GM21526 (cell line): ENCODE measurements at regions not wholly inside any gene's neighbourhood (a gene's known extent, or its start where the extent isn't known, plus 50 kb on each side); places are given as distances from the start of the nearest gene placed in this dataset.

Experiments used
- ATAC-seq: cut with Tn5 transposase; IDR thresholded peaks from one replicate; pipeline ENCODE4 v1.9.1; 2021; ENCODE audit warnings: moderate library complexity; ENCODE audit not compliant: unreplicated experiment, low FRiP score

DNA sequence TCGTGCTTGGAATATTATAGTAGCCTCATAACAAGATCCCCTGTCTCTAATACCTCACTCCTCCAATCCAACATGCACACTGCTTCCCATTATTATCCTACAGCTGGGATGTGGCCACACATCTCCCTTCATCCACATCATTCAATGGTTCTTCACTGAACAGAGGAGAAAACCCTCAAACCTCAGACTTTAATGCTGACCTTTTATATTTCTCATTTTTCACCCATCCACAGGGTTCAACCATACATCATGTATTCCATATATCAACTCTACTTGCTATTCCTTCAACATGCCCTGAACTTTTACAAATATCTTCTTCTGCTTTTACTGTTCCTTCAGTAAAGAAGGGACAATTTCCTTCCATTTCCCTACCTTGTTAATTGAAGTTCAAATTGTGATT, 396.8 kb downstream of the TLE4 start:
- ATAC-seq, result no peak

DNA sequence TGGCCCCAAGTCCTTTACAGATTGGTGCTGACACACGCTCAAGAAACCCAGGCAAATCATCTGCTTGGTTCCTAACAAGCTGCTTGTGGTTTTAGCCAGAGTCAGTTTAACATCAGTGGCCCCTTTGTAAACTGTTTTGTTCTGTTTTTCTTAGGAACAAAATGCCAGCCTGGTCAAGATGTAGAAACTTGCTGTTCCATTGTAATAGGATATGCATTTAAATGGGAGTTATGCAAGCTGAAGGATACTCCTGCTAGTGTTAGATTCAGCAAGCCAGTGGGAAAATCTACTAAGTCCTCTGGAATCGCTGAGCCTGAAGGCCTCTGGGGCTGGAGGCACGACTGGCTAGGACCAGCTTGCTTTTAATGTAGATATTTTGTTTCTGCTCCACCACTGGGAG, 391.1 kb downstream of the TLE4 start:
- ATAC-seq, result no peak

DNA sequence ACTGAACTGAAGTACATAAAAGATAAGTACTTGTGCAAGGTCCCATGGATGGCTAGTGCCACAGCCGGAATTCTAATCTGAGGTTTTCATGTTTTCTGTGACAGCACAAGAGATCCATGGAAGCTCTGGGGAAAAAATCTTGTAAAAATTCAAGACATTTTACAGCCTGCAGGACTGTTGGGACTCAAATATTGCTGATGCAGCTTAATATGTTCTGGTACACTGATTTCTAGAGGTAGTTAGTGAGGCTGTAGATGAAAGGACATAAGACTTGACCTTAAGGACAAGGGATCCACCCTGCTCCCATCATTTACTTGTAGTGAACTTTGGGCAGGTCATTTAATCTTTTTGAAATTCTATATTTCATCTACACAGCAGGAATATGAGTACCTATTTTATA, 390.4 kb downstream of the TLE4 start:
- no peak for ATAC-seq

DNA sequence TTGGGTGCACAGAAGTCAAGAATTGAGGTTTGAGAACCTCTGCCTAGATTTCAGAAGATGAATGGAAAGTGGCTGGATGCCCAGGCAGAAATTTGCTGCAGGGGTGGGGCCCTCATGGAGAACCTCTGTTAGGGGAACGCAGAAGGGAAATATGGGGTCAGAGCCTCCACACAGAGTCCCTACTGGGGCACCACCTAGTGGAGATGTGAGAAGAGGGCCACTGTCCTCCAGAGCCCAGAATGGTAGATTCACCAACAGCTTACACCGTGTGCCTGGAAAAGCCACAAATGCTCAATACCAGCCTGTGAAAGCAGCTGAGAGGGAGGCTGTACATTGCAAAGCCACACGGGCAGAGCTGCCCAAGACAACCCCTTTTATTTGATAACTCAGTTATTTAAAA, 383.5 kb downstream of the TLE4 start:
- no peak for ATAC-seq

DNA sequence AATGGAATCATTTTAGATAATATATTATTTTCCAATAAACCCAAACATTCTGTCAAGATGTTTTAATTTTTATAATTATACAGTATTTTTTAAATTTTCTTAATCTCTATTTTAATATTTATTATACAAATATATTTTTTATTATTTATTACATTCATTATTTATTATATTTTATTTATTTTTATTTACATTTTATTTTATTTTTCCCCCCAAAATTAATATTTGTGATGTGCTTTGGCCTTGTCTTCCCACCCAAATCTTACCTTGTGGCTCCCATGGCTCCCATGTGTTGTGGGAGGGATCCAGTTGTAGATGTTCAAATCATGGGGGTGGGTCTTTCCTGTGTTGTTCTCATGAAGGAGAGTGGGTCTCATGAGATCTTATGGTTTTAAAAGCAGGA, 382.1 kb downstream of the TLE4 start:
- no peak for ATAC-seq

DNA sequence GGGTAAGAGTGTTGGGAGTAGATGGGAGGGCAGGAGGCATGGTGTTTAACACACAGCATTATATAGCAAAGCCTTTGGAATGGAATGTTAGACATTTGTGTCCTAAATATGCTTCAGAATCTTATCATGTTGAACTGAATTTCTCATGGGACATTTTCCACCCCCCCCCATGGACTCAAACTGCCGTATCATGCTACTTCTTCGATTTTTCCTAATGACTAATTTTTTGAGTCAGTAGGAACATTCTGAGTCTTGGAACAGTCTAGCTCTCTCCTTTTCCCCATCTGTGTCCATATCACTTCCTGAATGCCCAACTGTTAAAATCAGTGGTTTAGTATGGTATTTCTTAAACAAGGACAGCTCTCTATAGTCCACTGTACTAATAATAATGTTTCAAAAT, 380.6 kb downstream of the TLE4 start:
- no peak for ATAC-seq

DNA sequence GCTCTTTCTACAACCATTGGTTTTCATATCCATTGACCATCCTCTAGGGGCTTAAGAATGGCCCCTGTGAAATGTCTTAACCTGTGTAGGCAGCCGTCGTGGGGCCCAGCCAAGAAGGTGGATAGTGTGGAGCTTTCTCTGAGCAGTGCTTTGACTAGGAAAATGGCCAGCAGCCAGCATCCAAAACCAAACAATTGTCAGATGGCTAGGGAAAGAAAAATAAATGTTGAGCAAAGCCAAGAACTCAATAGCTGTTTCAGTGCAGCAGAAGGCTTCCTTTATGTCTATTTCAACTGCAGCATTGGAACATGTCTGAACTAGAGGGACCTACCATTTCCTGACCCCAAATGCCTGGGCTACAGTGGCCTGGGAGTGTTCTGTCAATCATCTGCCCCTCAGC, 374.9 kb downstream of the TLE4 start:
- no peak for ATAC-seq

DNA sequence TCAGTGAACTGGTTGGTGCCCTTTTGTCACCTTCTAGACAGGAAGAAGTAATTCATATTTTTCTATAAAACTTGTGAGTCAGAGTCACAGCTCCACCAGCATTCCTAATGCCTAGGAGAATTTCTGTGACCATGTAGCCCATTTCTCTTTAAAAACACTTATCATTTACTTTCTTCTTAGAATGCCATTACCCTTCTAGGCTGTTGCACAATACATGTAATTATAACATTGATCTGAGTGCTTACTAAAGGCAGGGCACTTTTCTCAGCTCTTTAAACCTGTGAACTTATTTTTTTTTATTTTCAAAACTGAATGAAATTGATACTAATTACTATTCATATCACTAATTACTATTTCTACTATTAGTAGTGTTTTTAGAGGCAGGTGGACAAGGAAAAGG, 373.7 kb downstream of the TLE4 start:
- no peak for ATAC-seq

DNA sequence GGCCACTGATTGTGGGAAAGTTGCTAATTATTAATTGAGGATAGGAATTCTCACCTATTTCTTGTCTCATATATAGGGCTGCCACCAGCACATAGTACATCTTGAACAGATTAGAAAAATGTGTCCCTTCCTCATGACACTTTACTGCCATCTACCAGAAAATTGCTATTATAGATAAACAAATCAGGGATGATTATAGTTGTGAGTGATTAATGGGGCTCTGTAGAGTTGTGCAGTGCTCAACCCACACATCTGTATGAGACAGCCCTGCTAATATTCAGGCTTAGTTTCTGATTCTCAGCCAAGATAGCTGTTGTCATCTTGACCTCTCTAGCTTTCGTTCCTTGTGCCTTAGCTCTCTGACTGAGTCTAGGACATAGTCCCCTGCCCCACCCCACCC, 373.3 kb downstream of the TLE4 start:
- ATAC-seq, result no peak

DNA sequence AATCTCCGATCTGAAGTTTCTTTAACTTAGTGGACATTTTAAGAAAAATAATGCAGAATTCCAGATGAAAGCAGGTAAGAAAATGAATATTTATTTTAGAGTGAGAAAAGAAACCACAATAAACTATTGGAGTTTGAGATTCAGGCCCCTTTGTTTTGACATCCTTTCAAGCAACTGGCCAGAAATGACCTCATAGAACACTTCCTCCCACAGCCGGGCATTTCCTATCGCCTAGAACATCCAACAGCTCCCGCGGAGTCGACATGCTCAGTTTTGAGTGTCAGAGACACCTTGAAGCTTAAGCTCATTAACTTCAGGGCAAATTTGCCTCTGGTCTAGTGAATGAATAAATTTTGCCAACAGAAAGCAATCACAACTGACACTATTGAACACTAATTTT, 369.2 kb downstream of the TLE4 start:
- no peak for ATAC-seq

DNA sequence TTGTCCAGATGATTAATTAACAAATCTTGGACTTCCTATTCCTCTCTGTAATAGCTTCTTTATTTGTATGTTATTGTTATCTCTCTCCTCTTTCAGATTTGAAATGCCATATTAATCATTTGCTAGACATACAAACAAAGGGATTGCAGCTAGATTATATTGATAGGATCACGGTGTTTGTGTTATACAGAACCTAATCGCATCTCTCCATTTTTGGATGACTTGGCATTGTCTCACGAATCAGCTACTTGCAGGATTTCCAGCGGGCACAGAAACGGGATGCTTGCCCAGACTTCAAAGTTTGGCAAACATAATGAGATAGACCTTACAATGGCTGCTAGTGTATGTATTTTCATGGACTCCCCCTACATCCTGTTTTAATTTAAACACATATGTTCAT, 368.1 kb downstream of the TLE4 start:
- no peak for ATAC-seq

DNA sequence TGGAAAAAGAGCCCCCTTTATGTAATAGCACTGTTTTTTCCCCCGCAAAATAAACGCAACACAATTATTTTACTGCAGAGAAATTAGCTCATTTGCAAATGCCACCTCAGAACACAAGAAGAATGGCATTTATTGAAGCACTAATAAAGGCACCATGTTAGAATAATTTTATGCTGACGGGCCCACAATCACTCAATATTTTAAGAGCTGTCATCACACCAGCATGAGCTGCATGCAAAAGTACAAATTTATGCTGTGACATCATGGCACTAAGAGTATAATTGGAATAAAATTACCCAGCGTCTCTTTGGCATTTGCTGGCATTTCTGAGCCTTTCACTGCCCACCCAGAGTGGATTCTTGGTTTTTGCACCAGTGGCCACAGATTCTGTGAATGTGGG, 364.6 kb downstream of the TLE4 start:
- no peak for ATAC-seq

DNA sequence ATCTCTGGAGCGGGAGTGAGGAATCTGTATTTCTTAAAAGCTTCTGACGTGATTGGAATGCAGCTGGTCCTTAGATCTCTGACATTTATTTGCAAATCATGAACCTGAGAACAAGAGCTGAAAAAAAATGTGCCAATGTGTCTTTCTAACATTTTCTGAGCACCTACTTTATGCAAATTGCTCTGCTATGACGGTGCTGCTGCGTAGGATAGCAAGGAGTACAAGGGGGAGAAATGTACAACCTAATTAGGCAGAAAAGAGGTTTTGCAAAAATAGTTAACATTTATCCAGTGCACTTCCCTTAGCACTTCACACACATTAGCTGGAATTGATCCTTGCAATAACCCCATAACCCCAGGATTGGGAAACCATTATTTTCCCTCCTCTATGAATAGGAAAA, 357.5 kb downstream of the TLE4 start:
- ATAC-seq, result no peak

DNA sequence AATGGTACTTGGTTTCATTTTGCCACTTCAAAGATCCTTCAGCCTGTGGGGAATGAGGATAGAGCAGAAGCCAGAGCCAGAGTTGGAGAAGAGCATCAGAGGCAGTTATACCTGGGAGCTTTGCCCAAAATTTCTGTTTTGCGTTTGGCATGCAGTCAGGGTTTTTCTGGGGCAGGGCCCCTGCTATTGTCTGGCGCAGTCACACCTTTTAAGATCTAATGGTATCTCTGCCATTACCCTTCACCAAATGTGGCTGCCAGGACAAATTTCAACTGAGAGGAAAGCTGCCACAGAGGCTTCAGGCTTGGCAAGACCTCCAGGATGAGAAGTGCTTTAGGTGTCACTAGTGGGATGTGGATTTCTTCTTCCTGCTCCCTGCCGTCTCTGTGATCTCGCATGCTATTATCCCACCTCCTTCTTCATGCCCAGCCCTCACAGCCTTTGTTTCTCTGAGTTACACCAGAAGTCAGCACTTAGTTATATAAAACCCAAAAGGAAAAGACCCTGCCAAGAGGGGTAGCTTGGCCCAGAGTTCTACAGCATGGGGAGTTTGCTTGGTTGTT, 357.0 kb downstream of the TLE4 start:
- ATAC-seq, result no peak

DNA sequence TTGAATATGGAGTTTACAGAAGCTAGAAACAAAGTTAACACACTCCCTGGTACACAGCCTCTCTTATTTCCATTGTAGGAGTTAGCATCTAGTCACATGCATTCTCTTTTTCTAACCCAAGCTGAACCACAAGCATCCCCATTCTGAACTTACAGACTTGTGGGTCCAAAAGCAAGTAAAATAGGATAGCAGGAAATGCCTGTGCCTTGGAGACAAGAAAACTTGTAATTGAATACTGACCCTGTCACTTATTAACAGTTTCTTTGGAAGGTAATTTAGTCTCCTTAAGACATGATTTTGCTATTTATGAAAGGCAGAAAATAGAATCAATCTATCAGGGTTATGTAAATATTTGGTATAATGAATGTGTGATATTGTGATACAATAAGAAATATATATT, 353.6 kb downstream of the TLE4 start:
- no peak for ATAC-seq

DNA sequence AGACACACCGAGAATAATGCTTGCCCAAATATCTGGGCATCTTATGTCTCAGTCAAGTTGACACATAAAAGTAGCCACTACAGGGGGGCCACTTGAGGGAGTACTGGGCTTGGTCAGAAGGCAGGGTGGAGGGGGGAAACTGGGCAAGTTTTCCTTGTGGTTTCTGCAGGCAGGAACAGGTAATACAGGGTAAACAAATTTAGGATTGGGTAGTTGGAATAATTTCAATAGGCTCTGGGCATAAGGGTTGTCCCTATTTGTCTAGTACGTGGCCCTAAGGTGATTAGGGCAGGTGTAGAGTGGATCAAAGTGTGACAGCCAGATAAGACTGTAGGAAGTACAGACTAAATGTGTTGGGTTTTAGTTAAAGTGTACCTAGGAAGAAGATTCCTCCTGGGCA, 353.1 kb downstream of the TLE4 start:
- no peak for ATAC-seq

DNA sequence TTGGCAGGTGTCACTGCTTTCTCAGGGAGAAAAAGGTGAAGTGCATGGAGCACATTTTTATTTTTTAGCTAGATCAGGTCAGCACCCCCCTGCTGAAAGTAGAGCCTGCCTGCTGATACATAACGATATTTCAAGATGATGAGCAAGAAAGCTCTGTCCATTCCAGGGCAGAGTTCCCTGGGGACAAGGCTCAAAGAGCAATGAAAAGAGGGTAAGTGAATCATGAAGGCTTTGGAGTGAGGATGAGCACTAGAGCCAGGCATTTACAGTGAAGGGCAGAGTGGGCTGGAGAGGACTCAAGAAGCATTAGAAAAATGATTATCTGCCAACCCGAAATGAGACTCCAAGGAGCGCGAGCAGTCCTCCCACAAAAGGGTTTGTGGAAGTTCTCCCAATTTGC, 345.7 kb downstream of the TLE4 start:
- ATAC-seq, result no peak

DNA sequence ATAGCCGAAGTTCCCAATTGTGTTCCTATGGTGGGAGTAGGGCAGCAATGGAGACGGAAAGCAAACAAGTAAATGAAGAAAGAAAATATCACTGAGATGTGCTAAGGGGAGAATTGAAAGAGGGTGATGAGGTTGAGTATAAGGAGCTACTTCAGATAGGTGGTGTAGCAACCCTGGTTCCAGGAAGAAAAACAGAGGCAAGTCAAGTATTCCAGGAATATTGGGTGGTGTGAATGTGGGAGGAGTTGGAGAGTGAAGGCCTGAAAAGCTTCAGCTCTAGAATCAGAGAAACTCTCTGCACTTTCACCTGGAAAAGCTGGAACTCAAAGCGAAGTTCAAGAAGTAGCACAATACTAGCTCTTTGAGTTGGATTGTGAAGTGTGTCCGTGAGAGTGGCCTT, 342.1 kb downstream of the TLE4 start:
- no peak for ATAC-seq

DNA sequence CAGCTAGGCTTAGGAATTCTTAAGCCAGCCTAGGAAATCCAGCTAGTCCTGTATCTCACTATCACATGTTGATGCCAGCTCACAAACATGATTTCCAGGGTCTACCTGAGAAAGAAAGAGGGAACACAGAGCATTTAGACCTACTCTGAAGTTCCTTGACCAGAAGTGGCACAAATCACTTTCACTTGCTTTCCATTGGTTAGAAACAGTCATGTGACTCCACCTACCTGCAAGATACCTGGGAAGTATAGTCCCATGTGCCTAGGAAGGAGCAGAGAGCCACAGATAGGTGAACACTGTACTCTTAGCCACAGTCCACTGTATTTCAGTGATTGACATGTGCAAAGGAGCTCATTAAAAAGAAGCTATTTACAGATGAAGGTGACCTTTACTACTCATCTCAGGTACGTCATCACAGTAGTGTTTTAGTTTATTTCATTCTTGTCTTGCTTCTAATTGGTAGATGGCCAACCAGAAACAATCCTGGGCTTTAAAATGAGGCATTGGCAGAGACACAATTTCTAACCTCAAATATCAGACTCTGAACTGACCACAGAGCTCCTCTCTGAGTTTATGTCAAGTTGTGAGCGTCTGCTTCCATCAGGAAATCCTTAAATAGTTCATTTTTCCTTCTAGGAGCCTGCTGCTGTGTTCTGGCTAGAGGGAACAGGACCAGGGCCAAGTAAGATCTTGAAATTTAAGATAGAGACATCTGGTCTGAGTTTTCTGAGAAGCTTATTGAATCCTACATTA, 340.7 kb downstream of the TLE4 start:
- ATAC-seq, result no peak

DNA sequence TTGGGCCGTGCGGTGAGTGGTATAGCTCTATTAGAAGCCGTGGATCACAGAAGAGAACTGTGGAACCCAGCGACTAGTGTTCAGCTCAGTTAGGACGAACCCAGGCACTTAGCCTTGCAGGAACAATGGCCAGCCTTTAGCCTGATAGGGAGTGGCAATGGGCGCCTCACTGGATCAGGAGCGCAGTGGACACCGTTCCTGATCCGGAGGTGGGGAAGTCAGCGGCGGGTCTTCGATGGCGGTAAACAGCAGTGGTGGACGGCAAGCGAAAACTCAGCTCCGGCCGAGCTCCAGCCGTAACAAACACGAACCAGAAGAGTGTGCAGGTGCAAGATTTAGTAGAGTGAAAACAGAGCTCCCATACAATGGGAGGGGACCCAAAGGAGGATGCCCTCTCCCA, 340.0 kb downstream of the TLE4 start:
- ATAC-seq, result no peak

DNA sequence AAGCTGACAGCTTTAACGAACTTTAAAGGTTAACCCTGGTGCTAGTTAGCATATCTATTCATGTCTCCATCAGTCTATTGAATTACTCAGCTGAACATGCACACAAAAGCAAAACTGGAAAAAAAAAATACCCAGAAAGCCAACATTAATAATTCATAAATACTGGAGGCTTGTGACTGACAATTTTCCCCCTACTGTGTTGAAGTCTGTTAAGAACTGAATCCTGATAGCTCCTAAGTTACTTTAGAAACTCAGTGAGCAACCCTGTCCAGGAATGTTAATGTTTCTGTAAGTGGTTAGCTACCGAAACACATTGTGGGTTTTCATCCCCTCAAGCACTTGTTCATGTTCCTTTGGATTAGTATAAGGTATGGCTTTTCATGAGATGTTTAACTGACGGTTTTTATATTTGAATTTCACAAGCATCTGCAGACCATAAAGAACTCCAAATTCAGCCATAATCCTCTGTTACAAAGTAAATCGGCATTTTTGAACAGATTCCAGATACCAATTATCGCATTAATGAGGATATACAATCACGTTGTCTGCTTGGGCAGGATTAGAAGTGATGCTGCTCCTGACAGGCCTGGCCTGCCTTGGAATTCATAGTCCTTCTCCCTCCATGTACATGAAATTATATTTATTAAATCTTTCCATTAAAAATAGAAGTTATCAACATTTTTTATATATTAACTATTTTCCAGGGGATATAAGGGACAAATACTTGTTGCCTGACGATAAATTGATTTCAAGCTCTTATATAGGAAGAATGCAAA, 331.2 kb downstream of the TLE4 start:
- ATAC-seq, result no peak

DNA sequence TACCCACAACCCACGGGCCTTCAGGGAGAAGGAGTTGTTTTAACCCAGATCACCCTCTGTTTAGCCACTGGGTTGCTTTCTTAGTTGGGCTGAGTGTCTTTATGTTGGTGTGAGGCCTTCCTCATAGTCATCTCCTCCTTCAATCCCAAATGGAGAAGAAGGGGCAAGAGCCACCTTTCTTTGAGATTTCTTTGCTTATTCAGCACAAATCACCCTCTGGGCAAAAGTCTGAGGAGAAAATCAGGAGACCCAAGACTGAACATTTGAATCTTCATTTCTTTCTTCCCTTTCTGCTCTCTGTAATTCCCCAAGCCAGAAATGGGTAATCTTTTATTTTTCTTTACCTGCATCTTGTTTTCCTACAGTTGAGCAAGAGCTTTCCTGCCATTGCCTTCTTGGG, 329.0 kb downstream of the TLE4 start:
- no peak for ATAC-seq
